T-helper 2 cell treated with Interferon-gamma antibody and Interleukin-4, amounts not matched to agents 5 μg/mL and 100 μg/mL, for 36 hours (primary cell): ENCODE measurements at regions not wholly inside any gene's neighbourhood (a gene's known extent, or its start where the extent isn't known, plus 50 kb on each side); places are given as distances from the start of the nearest gene placed in this dataset.

Experiments
- DNase-seq: peaks from one replicate; pipeline ENCODE4 v3.0.0; 2021; ENCODE audit warnings: low spot score
- H3K27ac Mint-ChIP-seq: one replicate; pipeline ENCODE4 v1.8.0; 2021; ENCODE audit warnings: mild to moderate bottlenecking, mixed read lengths
- H3K27me3 Mint-ChIP-seq: one replicate; pipeline ENCODE4 v1.8.0; 2021; ENCODE audit warnings: low read depth, mixed read lengths
- H3K36me3 Mint-ChIP-seq: one replicate; pipeline ENCODE4 v1.8.0; 2021; ENCODE audit warnings: low read depth, mixed read lengths
- H3K4me1 Mint-ChIP-seq: one replicate; pipeline ENCODE4 v1.8.0; 2021; ENCODE audit warnings: low read depth, mixed read lengths
- H3K4me3 Mint-ChIP-seq: one replicate; pipeline ENCODE4 v1.8.0; 2022; ENCODE audit warnings: mild to moderate bottlenecking, moderate library complexity, mixed read lengths
- H3K9me3 Mint-ChIP-seq: one replicate; pipeline ENCODE4 v1.8.0; 2021; ENCODE audit warnings: mixed read lengths

DNA sequence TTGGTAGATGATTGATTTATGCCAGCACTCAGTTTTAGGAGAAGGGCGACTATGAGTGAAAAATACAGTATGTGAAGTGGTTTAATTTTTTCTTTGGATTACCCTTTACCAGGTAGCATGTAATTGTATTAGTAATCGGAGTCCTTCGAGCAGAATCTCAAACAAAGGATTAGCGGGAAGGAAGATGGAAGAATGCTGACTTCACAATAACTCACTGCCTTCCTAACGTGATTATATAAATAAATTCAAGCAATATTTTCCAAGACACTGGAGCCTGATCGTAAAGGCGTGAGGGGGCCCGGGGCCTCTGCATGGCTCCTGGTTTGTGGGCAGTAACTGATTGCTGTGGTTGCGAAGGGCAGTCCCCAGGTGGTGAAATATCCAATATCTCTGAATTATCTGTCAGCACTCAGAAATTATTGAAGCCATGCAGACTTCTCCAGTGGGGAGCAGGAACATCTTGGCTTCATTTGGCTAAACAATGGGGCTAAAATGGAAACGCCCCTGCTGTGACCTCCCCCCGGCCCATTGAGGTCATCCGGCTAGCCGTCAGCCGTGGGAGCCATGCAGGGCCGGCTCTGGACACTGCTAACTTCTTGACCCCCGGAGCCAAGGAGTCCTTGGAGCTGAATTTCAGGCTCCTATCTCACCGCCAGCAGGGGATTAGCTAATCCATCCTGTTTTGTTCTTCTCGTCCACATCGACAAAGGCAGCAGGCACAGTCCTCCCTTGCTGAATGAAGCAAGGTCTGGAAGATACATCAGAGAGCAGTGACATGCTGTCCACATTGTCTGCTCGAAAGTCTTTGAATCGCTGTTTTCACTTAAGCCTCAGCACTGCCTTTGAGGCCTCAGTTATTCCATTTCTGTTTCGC lies 295.9 kb upstream of the N4BP1 start:
- Mint-ChIP-seq H3K4me1 (no peaks in the 10 kb centered on the region), H3K27me3 (no peaks in the 10 kb centered on the region), H3K27ac (no peak overlapping the region), H3K36me3 (no peaks in the 10 kb centered on the region), H3K9me3 (no peaks in the 10 kb centered on the region), H3K4me3 (no peak overlapping the region)
- DNase-seq = no peak

DNA sequence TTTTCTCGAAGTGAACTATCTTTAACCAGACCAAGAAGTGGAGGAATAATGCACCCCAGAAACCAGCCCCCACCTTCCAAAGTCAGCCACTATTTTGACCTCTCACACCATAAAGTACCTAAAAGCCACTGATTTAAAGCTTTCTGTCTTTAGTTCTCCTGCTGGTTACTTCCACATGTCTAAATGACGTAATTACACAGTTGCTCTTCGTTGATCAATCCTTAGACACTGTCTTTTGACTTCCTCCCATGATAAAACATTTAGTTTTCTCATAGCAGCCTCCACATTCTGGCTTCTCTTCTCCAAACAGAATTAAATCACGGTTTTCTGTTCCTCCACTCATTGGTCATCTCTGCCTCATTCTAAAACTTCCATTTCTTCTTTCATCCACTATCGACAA lies 294.4 kb upstream of the N4BP1 start:
- Mint-ChIP-seq H3K27ac (no peak overlapping the region), H3K27me3 (no peaks in the 10 kb centered on the region), H3K4me1 (no peaks in the 10 kb centered on the region), H3K9me3 (no peaks in the 10 kb centered on the region), H3K36me3 (no peaks in the 10 kb centered on the region), H3K4me3 (no peak overlapping the region)
- DNase-seq = no peak

DNA sequence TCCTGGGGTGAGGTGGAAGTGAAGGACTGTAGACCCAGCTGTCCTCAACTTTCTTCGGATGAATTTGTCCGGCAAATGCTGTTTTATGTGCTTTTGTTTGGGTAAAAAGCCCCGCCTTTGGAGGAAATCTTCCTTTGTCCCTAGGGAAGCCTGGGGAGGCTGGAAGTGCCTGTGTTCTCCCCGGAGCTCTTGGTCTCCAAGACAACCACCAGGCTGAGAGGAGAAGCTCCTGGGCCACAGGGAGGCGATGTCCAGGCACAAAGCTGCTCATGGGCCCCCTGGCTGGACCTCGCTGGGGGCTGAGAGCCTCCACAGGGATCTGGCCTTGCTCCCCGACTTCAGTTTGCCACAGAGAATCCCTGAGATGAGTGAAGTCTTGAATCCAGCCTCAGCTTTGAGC lies 293.1 kb upstream of the N4BP1 start:
- Mint-ChIP-seq H3K36me3 (no peaks in the 10 kb centered on the region), H3K9me3 (no peaks in the 10 kb centered on the region), H3K4me1 (no peaks in the 10 kb centered on the region), H3K4me3 (no peak overlapping the region), H3K27me3 (no peaks in the 10 kb centered on the region), H3K27ac (no peak overlapping the region)
- no peak for DNase-seq

DNA sequence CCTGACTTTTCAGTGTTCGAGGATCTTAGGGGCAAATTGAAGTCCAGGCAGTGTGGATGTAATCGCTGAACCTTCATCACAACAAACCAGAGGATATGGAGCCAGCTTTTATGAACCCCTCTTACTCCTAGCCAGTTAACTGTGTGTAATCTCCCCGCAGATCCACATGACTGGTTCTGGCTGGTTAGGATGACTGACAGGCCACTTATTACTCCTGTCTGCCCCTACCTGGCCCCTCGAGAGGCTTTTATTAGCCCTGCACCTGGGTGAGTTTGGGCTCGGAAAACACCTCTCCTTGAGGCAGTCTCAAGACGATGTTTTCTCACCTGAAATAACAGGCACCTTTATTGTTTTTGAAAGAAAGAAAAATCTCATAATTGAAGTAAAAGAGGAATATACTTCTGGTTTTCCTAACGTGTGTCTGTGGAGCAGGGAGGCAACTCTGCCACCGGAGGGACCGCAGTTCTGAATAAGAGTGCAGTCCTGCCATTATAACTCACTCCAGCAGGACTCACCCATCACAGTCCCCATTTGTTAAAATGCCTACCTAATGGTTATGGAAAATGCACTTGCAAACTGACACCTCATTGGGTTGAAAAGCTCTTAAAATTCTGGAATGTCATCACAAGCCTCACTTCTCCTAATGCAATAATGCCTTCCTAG lies 291.9 kb upstream of the N4BP1 start:
- H3K27ac Mint-ChIP-seq = no peak overlapping the region
- H3K4me3 Mint-ChIP-seq = no peak overlapping the region
- DNase-seq = no peak
- no peaks in the 10 kb centered on the region for H3K27me3 Mint-ChIP-seq
- H3K9me3 Mint-ChIP-seq = no peaks in the 10 kb centered on the region
- no peaks in the 10 kb centered on the region for H3K4me1 Mint-ChIP-seq
- no peaks in the 10 kb centered on the region for H3K36me3 Mint-ChIP-seq

DNA sequence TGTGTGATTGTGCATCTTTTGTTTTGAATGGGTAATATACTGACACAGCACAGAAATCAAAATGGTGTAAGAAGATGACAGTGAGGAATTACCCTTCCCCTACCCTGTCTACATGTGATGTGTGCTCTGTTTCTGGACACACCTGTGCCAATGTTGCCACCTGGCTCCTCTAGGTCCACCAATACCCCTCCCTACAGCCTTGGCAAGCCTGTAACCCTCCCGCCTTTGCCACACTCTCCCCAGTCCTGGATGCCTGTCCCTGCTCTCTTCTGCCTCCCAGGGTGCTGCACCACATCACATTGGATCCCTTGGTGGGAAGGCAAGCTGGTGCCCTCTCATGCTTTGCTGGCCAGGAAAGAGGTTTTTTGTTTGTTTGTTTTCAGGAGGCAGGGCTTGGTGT lies 289.5 kb upstream of the N4BP1 start:
- H3K9me3 Mint-ChIP-seq = no peaks in the 10 kb centered on the region
- H3K4me3 Mint-ChIP-seq = no peak overlapping the region
- no peak for DNase-seq
- H3K27ac Mint-ChIP-seq = no peak overlapping the region
- no peaks in the 10 kb centered on the region for H3K36me3 Mint-ChIP-seq
- no peaks in the 10 kb centered on the region for H3K4me1 Mint-ChIP-seq
- no peaks in the 10 kb centered on the region for H3K27me3 Mint-ChIP-seq

DNA sequence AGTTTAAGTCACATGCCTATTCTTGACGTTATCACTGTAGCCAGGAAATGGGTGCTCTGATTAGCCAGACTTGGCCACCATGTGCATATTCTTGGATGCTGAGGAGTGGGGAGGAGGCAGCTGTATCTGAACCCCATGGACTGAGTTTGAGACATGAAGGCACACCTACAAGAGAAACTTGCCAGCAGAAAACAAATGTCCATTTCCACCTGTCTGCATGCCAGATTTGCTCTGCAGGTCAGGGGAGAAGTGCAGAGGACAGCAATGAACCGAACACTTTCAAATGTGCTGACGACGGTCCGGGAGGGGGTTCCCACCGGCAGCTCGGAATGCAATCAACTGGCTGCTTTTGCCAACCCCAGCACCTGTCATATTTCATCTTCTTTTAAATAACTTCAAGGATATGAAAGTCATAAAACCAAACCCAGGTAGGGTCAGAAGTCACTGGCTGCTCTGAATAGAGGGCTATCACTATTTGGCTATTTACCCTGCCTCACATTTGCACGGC lies 287.8 kb upstream of the N4BP1 start:
- H3K9me3 Mint-ChIP-seq = no peaks in the 10 kb centered on the region
- H3K27me3 Mint-ChIP-seq = no peaks in the 10 kb centered on the region
- H3K4me1 Mint-ChIP-seq = no peaks in the 10 kb centered on the region
- H3K27ac Mint-ChIP-seq = no peak overlapping the region
- no peaks in the 10 kb centered on the region for H3K36me3 Mint-ChIP-seq
- DNase-seq = no peak
- no peak overlapping the region for H3K4me3 Mint-ChIP-seq

DNA sequence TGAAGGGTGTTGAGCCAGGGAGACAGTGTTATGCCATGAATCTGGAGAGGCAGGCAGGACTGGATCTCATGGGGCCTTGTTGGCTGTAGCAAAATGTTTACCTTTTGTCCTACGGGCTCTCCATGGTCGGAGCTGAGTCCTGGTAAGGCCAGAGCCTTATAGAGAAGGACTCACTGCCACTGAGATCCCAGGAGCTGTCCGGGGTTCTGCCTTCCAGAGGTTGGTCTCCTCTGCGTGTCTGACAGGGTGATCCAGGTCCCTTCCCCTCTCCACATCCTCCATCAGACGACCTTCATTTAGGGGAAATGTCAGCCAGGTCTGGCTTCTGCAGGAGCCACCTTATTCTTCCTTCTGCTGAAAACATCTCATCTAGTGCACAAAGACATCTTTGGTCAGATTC lies 285.2 kb upstream of the N4BP1 start:
- Mint-ChIP-seq H3K4me1 (no peaks in the 10 kb centered on the region), H3K9me3 (no peaks in the 10 kb centered on the region), H3K27me3 (no peaks in the 10 kb centered on the region), H3K27ac (no peak overlapping the region), H3K36me3 (no peaks in the 10 kb centered on the region), H3K4me3 (no peak overlapping the region)
- no peak for DNase-seq

DNA sequence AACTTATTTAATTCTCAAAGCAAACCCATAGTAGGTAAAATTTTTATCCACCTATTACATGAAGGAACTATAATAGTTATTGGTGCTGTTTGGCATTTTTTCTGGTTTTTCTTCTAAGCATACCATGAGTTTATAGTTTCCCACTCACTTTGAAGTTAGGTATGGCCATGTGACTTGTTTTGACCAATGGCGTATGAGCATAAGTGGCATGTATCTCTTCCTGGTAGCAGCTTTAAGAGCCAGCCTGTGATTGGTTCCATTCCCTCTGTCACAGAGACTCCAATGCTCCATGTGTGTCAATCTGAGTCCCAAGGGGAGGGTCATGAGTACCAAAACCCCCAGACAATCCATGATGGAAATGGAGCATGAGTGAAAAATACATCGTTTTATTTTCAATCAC lies 282.9 kb upstream of the N4BP1 start:
- Mint-ChIP-seq H3K4me1 (no peaks in the 10 kb centered on the region), H3K27ac (no peak overlapping the region), H3K27me3 (no peaks in the 10 kb centered on the region), H3K4me3 (no peak overlapping the region), H3K36me3 (no peaks in the 10 kb centered on the region), H3K9me3 (no peaks in the 10 kb centered on the region)
- no peak for DNase-seq

DNA sequence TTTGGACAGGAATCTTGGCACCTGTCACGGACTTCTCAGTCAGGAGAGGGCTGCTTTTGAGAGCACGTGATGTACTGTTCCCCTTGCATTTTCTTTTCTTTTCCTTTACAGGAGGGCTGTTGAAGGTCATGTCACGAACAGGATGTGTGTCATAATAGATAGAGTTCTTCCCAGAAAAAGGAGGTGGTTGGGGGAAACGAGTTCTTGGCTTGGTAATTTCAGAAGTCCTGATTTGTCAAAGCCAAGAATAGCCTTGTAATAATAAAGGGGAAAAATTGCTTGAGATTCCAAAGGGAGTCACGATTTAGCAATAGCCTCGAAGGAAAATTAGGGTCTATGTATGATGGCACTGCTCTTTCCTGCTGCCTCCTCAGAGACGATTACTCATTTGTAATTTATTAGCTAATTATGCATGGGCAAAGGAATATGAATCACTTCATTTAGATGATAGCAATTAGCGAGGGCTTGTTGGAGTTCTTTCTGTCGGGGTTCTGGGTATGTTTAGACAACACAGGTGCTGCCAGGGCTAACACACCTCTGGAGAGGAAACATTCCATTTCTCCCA lies 277.7 kb upstream of the N4BP1 start:
- H3K36me3 Mint-ChIP-seq = no peaks in the 10 kb centered on the region
- no peak for DNase-seq
- no peaks in the 10 kb centered on the region for H3K4me1 Mint-ChIP-seq
- no peak overlapping the region for H3K4me3 Mint-ChIP-seq
- H3K27ac Mint-ChIP-seq = no peak overlapping the region
- peaks cover 4% of the 10 kb centered on the region for H3K9me3 Mint-ChIP-seq
- H3K27me3 Mint-ChIP-seq = no peaks in the 10 kb centered on the region

DNA sequence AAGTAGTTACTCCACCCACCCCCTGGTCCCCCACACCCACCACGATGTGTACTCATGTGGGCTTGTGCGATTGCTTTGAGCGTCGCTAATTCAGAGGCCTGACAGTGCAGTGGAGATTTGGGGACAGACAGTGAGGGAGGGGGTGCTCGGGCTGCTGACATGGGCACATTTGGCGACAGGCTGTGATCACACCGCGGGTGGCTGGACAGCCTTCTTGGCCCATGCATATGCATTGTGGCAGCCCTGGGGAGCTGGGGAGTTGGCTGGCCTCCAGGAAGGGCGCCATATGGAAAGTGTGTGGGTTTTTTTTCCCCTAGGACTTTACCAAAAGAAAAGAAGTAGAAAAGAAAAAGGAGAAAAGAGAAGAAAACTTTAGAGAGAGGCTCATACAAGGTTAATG lies 275.5 kb upstream of the N4BP1 start:
- peaks cover 4% of the 10 kb centered on the region for H3K9me3 Mint-ChIP-seq
- no peak for DNase-seq
- H3K4me3 Mint-ChIP-seq = no peak overlapping the region
- no peaks in the 10 kb centered on the region for H3K4me1 Mint-ChIP-seq
- no peak overlapping the region for H3K27ac Mint-ChIP-seq
- no peaks in the 10 kb centered on the region for H3K27me3 Mint-ChIP-seq
- no peaks in the 10 kb centered on the region for H3K36me3 Mint-ChIP-seq

DNA sequence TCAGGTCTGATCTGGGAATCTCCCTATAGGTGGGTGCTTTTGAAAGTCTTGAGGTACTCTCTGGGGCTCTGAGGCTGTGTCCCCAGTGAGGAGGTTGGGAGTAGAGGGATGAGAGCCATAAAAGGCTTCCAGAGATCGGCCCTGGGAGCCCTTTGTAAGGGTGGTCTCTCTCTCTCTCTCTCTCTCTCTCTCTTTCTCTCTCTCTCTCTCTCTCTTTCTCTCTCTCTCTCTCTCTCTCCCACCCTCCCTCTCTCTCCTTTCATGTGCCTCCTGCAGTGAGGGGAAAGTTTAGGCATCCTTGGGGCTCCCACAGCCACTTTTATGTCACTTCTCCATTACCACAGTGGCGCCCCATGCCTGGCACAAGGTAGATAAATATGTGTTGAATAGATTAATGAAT lies 271.3 kb upstream of the N4BP1 start:
- Mint-ChIP-seq H3K4me3 (no peak overlapping the region), H3K27ac (no peak overlapping the region), H3K36me3 (no peaks in the 10 kb centered on the region), H3K9me3 (no peaks in the 10 kb centered on the region), H3K4me1 (no peaks in the 10 kb centered on the region), H3K27me3 (no peaks in the 10 kb centered on the region)
- DNase-seq = no peak

DNA sequence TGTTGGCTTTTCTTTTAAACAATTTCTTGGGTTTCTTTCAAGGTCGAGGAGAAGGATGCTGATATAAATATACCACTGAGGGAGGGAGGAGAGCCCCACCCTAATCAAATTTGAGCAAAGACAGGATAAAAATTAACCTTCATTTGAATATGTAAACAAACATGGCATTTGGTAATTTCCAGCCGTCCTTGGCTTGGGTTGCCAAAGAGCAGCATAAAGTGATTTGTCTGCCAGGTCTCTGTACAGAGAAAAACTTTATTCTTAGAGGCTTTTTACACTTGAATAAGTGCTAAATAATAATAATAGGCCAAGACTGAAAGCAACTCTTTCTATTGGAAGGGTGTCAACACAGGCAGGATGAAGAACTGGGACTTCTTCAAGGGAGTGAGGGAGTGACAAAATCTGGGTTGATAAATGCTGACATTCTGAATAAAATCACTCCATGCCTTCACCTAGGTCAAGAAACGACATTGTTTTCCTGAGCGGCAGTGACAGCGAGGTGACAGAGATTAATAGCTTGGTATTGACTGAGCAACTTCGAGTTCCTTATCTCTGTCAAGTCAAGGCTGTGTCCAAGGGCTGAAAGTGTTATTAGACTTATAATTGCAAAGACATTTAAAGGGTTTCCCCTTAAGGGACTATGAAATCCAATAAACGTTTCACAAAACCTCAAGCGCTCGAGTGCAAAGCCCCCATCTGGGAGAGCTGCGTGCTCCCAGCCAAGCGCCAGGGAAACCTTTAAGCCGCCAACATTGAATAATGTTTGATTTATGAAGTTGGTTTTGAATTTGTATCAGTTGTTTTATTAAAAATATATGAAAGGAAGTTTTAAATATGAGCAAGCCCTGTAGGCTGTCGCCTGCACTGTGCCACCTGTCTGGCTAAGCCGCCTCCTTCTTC lies 269.5 kb upstream of the N4BP1 start:
- no peaks in the 10 kb centered on the region for H3K9me3 Mint-ChIP-seq
- no peak overlapping the region for H3K27ac Mint-ChIP-seq
- DNase-seq = no peak
- H3K4me1 Mint-ChIP-seq = no peaks in the 10 kb centered on the region
- H3K36me3 Mint-ChIP-seq = no peaks in the 10 kb centered on the region
- no peak overlapping the region for H3K4me3 Mint-ChIP-seq
- no peaks in the 10 kb centered on the region for H3K27me3 Mint-ChIP-seq

DNA sequence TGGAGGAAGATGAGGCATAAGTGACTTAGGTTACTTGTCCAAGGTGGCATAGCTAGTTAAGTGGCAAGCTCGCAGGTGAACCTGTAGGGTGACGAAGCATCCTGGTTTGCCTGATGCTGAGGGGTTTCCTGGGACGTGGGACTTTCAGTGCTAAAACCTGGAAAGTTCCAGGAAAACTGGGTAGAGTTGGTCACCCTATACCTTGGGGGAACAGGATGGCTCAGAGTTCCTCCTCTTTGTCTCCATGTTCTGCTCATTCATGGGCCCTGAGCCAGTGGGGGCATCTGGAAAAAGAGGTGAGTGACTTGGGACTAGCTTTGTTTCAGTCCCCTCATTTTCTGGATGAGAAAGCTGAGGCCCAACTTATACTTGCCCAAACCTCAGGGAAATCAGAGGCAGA lies 268.0 kb upstream of the N4BP1 start:
- Mint-ChIP-seq H3K4me1 (no peaks in the 10 kb centered on the region), H3K27ac (no peak overlapping the region), H3K4me3 (no peak overlapping the region), H3K9me3 (no peaks in the 10 kb centered on the region), H3K36me3 (no peaks in the 10 kb centered on the region), H3K27me3 (no peaks in the 10 kb centered on the region)
- no peak for DNase-seq

DNA sequence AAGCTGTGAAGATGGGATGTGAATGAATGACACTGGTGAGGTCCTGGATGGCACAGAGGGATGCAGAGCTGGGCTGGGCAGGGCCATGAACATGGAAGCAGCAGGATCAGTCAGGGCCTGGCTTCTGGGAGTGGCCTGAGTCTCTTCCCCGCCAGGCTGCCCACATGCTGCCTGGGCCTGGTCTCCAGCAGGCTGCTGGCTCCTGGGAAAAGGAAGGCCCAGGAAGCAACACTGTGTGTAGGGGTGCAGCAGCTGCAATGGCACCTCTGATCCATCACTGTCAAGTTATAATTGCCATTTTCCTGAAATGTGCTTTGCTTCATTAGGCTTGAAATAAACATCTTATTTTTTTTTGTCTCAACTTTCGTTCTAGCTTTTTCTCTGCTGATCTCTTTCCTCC lies 260.2 kb upstream of the N4BP1 start:
- Mint-ChIP-seq H3K36me3 (no peaks in the 10 kb centered on the region), H3K4me1 (no peaks in the 10 kb centered on the region), H3K9me3 (no peaks in the 10 kb centered on the region), H3K27ac (no peak overlapping the region), H3K27me3 (no peaks in the 10 kb centered on the region), H3K4me3 (no peak overlapping the region)
- DNase-seq = no peak
